GM23338 (cell line): ENCODE measurements at regions not wholly inside any gene's neighbourhood (a gene's known extent, or its start where the extent isn't known, plus 50 kb on each side); places are given as distances from the start of the nearest gene placed in this dataset.
A peak's percentile ranks its signal among the peaks of the same experiment; 100 is the strongest.

Experiments
- ATAC-seq: fragments of 200-7000 bp; cut with Tn5 transposase; 3 replicates; pipeline ENCODE4 v1.9.1; 2020
- DNase-seq: peaks from one replicate; pipeline ENCODE4 v3.0.0-alpha.2; 2015; ENCODE audit warnings: low spot score
- H2AFZ ChIP-seq: fragments of 200-600 bp; sonication (generic); 2 replicates; pipeline ENCODE4 v1.8.0; 2016; ENCODE audit warnings: antibody characterized with exemption, mild to moderate bottlenecking, moderate library complexity
- H3F3A ChIP-seq: fragments of 200-600 bp; sonication (generic); replicated peaks from 2 replicates; pipeline ENCODE4 v1.8.0; 2017; ENCODE audit warnings: antibody characterized with exemption, mixed run types, low read depth
- H3K27ac ChIP-seq: fragments of 200-600 bp; sonication (generic); 2 replicates; pipeline ENCODE4 v1.6.1; 2016; ENCODE audit warnings: low read depth
- H3K27me3 ChIP-seq: fragments of 200-600 bp; sonication (generic); 2 replicates; pipeline ENCODE4 v1.8.0; 2016; ENCODE audit warnings: mild to moderate bottlenecking, mixed run types, moderate library complexity; ENCODE audit not compliant: insufficient read depth
- H3K36me3 ChIP-seq: fragments of 200-600 bp; sonication (generic); 2 replicates; pipeline ENCODE4 v1.8.0; 2016; ENCODE audit warnings: mild to moderate bottlenecking; ENCODE audit not compliant: insufficient read depth
- H3K4me1 ChIP-seq: fragments of 200-600 bp; sonication (generic); 2 replicates; pipeline ENCODE4 v1.8.0; 2016; ENCODE audit warnings: mild to moderate bottlenecking, moderate library complexity; ENCODE audit not compliant: insufficient read depth
- H3K4me2 ChIP-seq: fragments of 200-600 bp; sonication (generic); 2 replicates; pipeline ENCODE4 v1.7.1; 2017; ENCODE audit warnings: mixed run types
- H3K4me3 ChIP-seq: fragments of 200-600 bp; sonication (generic); 2 replicates; pipeline ENCODE4 v1.6.1; 2016; ENCODE audit warnings: mixed run types
- H3K79me2 ChIP-seq: fragments of 200-600 bp; sonication (generic); replicated peaks from 2 replicates; pipeline ENCODE4 v1.8.0; 2017; ENCODE audit warnings: mild to moderate bottlenecking; ENCODE audit not compliant: insufficient read depth
- H3K9me2 ChIP-seq: fragments of 200-600 bp; sonication (generic); 2 replicates; pipeline ENCODE4 v1.8.0; 2017; ENCODE audit not compliant: insufficient read depth
- H4K20me1 ChIP-seq: fragments of 200-600 bp; sonication (generic); replicated peaks from 2 replicates; pipeline ENCODE4 v1.8.0; 2017; ENCODE audit warnings: mild to moderate bottlenecking; ENCODE audit not compliant: insufficient read depth
- H3K27ac Mint-ChIP-seq: 2 replicates; pipeline ENCODE4 v1.8.0; 2020; ENCODE audit warnings: inconsistent platforms, mild to moderate bottlenecking, moderate library complexity, mixed read lengths
- H3K27me3 Mint-ChIP-seq: 3 replicates; pipeline ENCODE4 v1.8.0; 2022; ENCODE audit warnings: low read depth, mild to moderate bottlenecking, moderate library complexity, mixed read lengths, inconsistent platforms; ENCODE audit not compliant: insufficient read depth, poor library complexity
- H3K36me3 Mint-ChIP-seq: 3 replicates; pipeline ENCODE4 v1.8.0; 2021; ENCODE audit warnings: low read depth, mild to moderate bottlenecking, inconsistent platforms, moderate library complexity, mixed read lengths
- H3K4me1 Mint-ChIP-seq: 3 replicates; pipeline ENCODE4 v1.8.0; 2020; ENCODE audit warnings: mild to moderate bottlenecking, inconsistent platforms, mixed read lengths
- H3K4me3 Mint-ChIP-seq: 3 replicates; pipeline ENCODE4 v1.8.0; 2021; ENCODE audit warnings: moderate library complexity, mild to moderate bottlenecking, inconsistent platforms, mixed read lengths
- H3K9me3 Mint-ChIP-seq: 3 replicates; pipeline ENCODE4 v1.8.0; 2020; ENCODE audit warnings: moderate library complexity, mild to moderate bottlenecking, inconsistent platforms, mixed read lengths
- CREB1 ChIP-seq: fragments of 250-450 bp; sonication (Bioruptor Pico); IDR thresholded peaks from 2 replicates; pipeline ENCODE4 v1.5.0; 2020; ENCODE audit warnings: low read depth, mild to moderate bottlenecking, moderate library complexity
- EZH2 ChIP-seq: fragments of 200-600 bp; sonication (generic); IDR thresholded peaks from one replicate; pipeline ENCODE4 v1.8.0; 2017; ENCODE audit warnings: antibody characterized with exemption, mild to moderate bottlenecking, low read depth; ENCODE audit not compliant: unreplicated experiment
- JUNB ChIP-seq: IDR thresholded peaks from one replicate; pipeline ENCODE4 v1.6.1; 2016; ENCODE audit warnings: antibody characterized with exemption; ENCODE audit not compliant: unreplicated experiment
- NANOG ChIP-seq: IDR thresholded peaks from 2 replicates; pipeline ENCODE4 v1.6.1; 2016; ENCODE audit warnings: antibody characterized with exemption, borderline replicate concordance
- STAT1 ChIP-seq: IDR thresholded peaks from one replicate; pipeline ENCODE4 v1.6.1; 2016; ENCODE audit warnings: antibody characterized with exemption; ENCODE audit not compliant: unreplicated experiment
- ZNF114 ChIP-seq: fragments of 250-450 bp; sonication (Bioruptor Pico); IDR thresholded peaks from 2 replicates; pipeline ENCODE4 v1.5.0; 2020; ENCODE audit warnings: mild to moderate bottlenecking, moderate library complexity
- ZNF331 ChIP-seq: fragments of 250-450 bp; sonication (Bioruptor Pico); IDR thresholded peaks from 2 replicates; pipeline ENCODE4 v1.5.0; 2020; ENCODE audit warnings: low read depth, mild to moderate bottlenecking, moderate library complexity

GRCh38 chr2:65628156-65628555, 195.8 kb upstream of the SPRED2 start:
- no peak overlapping the region for H3K4me3 ChIP-seq
- no peaks in the 10 kb centered on the region for H3K9me3 Mint-ChIP-seq
- H3K79me2 ChIP-seq: no peaks in the 10 kb centered on the region
- peaks cover 3% of the 10 kb centered on the region for H3K27me3 Mint-ChIP-seq
- H3K4me3 Mint-ChIP-seq: no peak overlapping the region
- no peaks in the 10 kb centered on the region for H3K4me1 Mint-ChIP-seq
- ATAC-seq (no peak), DNase-seq (no peak)
- no peaks in the 10 kb centered on the region; the same call in 2 of the 3 replicates for H3K36me3 Mint-ChIP-seq
- H4K20me1 ChIP-seq: no peaks in the 10 kb centered on the region
- no peaks in the 10 kb centered on the region for H3F3A ChIP-seq
- peaks cover 6% of the 10 kb centered on the region; the same call in 1 of the 2 replicates for H3K27me3 ChIP-seq
- no peaks in the 10 kb centered on the region for H3K9me2 ChIP-seq
- no peak overlapping the region for H3K4me2 ChIP-seq
- no peaks in the 10 kb centered on the region for H3K4me1 ChIP-seq
- H3K27ac ChIP-seq: no peak overlapping the region
- H3K36me3 ChIP-seq: no peaks in the 10 kb centered on the region
- H3K27ac Mint-ChIP-seq: no peak overlapping the region
- H2AFZ ChIP-seq: no peak overlapping the region
- no peak for TF ChIP-seq NANOG
- TF ChIP-seq ZNF331 (CRISPR knock-in tag): peak; percentile 62

- no peaks in the 10 kb centered on the region for H3K27me3 ChIP-seq
- no peak overlapping the region for H3K4me2 ChIP-seq
- no peaks in the 10 kb centered on the region for H3F3A ChIP-seq
- no peak overlapping the region for H3K4me3 ChIP-seq
- H4K20me1 ChIP-seq: no peaks in the 10 kb centered on the region
- no peak overlapping the region for H2AFZ ChIP-seq
- Mint-ChIP-seq H3K4me1 (no peaks in the 10 kb centered on the region), H3K4me3 (no peak overlapping the region), H3K36me3 (no peaks in the 10 kb centered on the region), H3K27ac (no peak overlapping the region), H3K9me3 (no peaks in the 10 kb centered on the region), H3K27me3 (peaks cover 3% of the 10 kb centered on the region)
- H3K79me2 ChIP-seq: no peaks in the 10 kb centered on the region
- no peak for DNase-seq
- no peaks in the 10 kb centered on the region for H3K36me3 ChIP-seq
- H3K9me2 ChIP-seq: no peaks in the 10 kb centered on the region
- H3K4me1 ChIP-seq: no peaks in the 10 kb centered on the region
- no peak for ATAC-seq
- H3K27ac ChIP-seq: no peak overlapping the region
- no peak for TF ChIP-seq EZH2
- no peak for TF ChIP-seq ZNF114 (CRISPR knock-in tag)
- no peak for TF ChIP-seq STAT1
These were observed 194.4 kb upstream of the SPRED2 start for GRCh38 chr2:65626831-65627230.

GRCh38 chr2:65625982-65626381, 193.6 kb upstream of the SPRED2 start:
- DNase-seq (no peak), ATAC-seq (no peak)
- Histone ChIP-seq H3F3A (no peaks in the 10 kb centered on the region), H4K20me1 (no peaks in the 10 kb centered on the region), H3K27ac (no peak overlapping the region), H3K4me1 (no peaks in the 10 kb centered on the region), H3K9me2 (no peaks in the 10 kb centered on the region), H3K4me2 (no peak overlapping the region), H3K27me3 (no peaks in the 10 kb centered on the region), H3K36me3 (no peaks in the 10 kb centered on the region), H2AFZ (no peak overlapping the region), H3K4me3 (no peak overlapping the region), H3K79me2 (no peaks in the 10 kb centered on the region)
- H3K27me3 Mint-ChIP-seq: peaks cover 3% of the 10 kb centered on the region
- H3K4me3 Mint-ChIP-seq: no peak overlapping the region
- H3K27ac Mint-ChIP-seq: no peak overlapping the region
- no peaks in the 10 kb centered on the region for H3K4me1 Mint-ChIP-seq
- TF ChIP-seq ZNF331 (CRISPR knock-in tag) (no peak), EZH2 (no peak), NANOG (no peak), JUNB (no peak), CREB1 (CRISPR knock-in tag) (no peak)
- H3K36me3 Mint-ChIP-seq: no peaks in the 10 kb centered on the region
- H3K9me3 Mint-ChIP-seq: no peaks in the 10 kb centered on the region
